ENCODE measurements at regions not wholly inside any gene's neighbourhood (a gene's known extent, or its start where the extent isn't known, plus 50 kb on each side); places are given as distances from the start of the nearest gene placed in this dataset.

- TF ChIP-seq, protein P1, sequence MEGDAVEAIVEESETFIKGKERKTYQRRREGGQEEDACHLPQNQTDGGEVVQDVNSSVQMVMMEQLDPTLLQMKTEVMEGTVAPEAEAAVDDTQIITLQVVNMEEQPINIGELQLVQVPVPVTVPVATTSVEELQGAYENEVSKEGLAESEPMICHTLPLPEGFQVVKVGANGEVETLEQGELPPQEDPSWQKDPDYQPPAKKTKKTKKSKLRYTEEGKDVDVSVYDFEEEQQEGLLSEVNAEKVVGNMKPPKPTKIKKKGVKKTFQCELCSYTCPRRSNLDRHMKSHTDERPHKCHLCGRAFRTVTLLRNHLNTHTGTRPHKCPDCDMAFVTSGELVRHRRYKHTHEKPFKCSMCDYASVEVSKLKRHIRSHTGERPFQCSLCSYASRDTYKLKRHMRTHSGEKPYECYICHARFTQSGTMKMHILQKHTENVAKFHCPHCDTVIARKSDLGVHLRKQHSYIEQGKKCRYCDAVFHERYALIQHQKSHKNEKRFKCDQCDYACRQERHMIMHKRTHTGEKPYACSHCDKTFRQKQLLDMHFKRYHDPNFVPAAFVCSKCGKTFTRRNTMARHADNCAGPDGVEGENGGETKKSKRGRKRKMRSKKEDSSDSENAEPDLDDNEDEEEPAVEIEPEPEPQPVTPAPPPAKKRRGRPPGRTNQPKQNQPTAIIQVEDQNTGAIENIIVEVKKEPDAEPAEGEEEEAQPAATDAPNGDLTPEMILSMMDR (conservative IDR thresholded peaks at IDR 0.05): no peak
- TF ChIP-seq ZFX (IDR thresholded peaks at IDR 0.05): no peak
Observed at GRCh38 chr11:57896361-57897145, 127.1 kb upstream of the OR9Q1 start.

Measured in C4-2B (cell line).